Caco-2 (cell line): ENCODE measurements at regions not wholly inside any gene's neighbourhood (a gene's known extent, or its start where the extent isn't known, plus 50 kb on each side); places are given as distances from the start of the nearest gene placed in this dataset.

ENCODE experiments used
- BruUV-seq: library from RNA; stranded (reverse); fragments of 400-500 nt; replicated peaks from 2 replicates; lab custom pipeline; 2021; lab: Mats Ljungman, UMichigan
- CTCF ChIA-PET: fragments of 300-600 bp; sonication (Branson Sonifier 250); formaldehyde crosslinking; loops from one replicate; lab custom pipeline; 2022; ENCODE audit warnings: antibody characterized with exemption; lab: Charles Lee
- POLR2A ChIA-PET: fragments of 300-600 bp; sonication (Branson Sonifier 250); formaldehyde crosslinking; loops from one replicate; lab custom pipeline; 2022; ENCODE audit warnings: antibody characterized with exemption; lab: Charles Lee
- DNase-seq, 2 experiments: peaks; one replicate each; pipeline versions ENCODE4 v3.0.0 to v3.0.0-alpha.2; 2020 to 2022
- H3K27me3 ChIP-seq: replicated peaks from 2 replicates; pipeline ENCODE4 v1.6.0; 2011; ENCODE audit warnings: low read length; ENCODE audit not compliant: control insufficient read depth, insufficient read depth
- H3K36me3 ChIP-seq: 2 replicates; pipeline ENCODE4 v1.5.1; 2011; ENCODE audit warnings: low read length; ENCODE audit not compliant: control insufficient read depth, insufficient read depth
- H3K4me1 ChIP-seq: fragments of 250-450 bp; sonication (Bioruptor Pico); 2 replicates; pipeline ENCODE4 v1.5.1; 2020; ENCODE audit warnings: mild to moderate bottlenecking
- H3K4me3 ChIP-seq: 2 replicates; pipeline ENCODE4 v1.5.1; 2011; ENCODE audit warnings: low read depth, mild to moderate bottlenecking, control low read depth, low read length
- H3K9me3 ChIP-seq: fragments of 250-450 bp; sonication (Bioruptor Pico); 2 replicates; pipeline ENCODE4 v1.5.1; 2020; ENCODE audit warnings: mild to moderate bottlenecking, moderate library complexity
- H3K27ac Mint-ChIP-seq: one replicate; pipeline ENCODE4 v1.8.0; 2022; ENCODE audit warnings: mixed read lengths; ENCODE audit not compliant: unreplicated experiment
- H3K27me3 Mint-ChIP-seq: one replicate; pipeline ENCODE4 v1.8.0; 2022; ENCODE audit warnings: mixed read lengths; ENCODE audit not compliant: insufficient read depth, unreplicated experiment
- H3K36me3 Mint-ChIP-seq: one replicate; pipeline ENCODE4 v1.8.0; 2022; ENCODE audit warnings: mild to moderate bottlenecking, mixed read lengths; ENCODE audit not compliant: insufficient read depth, unreplicated experiment
- H3K4me1 Mint-ChIP-seq: one replicate; pipeline ENCODE4 v1.8.0; 2022; ENCODE audit warnings: low read depth, mixed read lengths; ENCODE audit not compliant: unreplicated experiment
- H3K4me3 Mint-ChIP-seq: one replicate; pipeline ENCODE4 v1.8.0; 2022; ENCODE audit warnings: mild to moderate bottlenecking, moderate library complexity, mixed read lengths; ENCODE audit not compliant: unreplicated experiment
- H3K9me3 Mint-ChIP-seq: one replicate; pipeline ENCODE4 v1.8.0; 2022; ENCODE audit warnings: mixed read lengths; ENCODE audit not compliant: unreplicated experiment
- CTCF ChIP-seq, 2 experiments: fragments of 200-600 bp in 1 of 2; IDR thresholded peaks; 1 replicate in 1 of 2; 2 replicates in 1 of 2; pipeline versions ENCODE4 v1.5.1 to v1.8.0; 2011 to 2022; ENCODE audit warnings: antibody characterized with exemption in 1 of 2, control low read depth in 1 of 2, inconsistent platforms in 1 of 2, low read depth in 1 of 2, low read length in 1 of 2, mild to moderate bottlenecking in 1 of 2, moderate library complexity in 1 of 2; ENCODE audit not compliant: insufficient read depth in 1 of 2, severe bottlenecking in 1 of 2, unreplicated experiment in 1 of 2
- intact Hi-C: fragments of 100-400 bp; cut with micrococcal nuclease; formaldehyde crosslinking; loops from one replicate; pipeline ENCODE4 v1.10.0; 2022; ENCODE audit not compliant: unreplicated experiment

GRCh38 chr10:69712342-69712741, 82.3 kb downstream of the FAM241B start:
- Mint-ChIP-seq H3K9me3 (no peaks in the 10 kb centered on the region), H3K4me3 (no peak overlapping the region), H3K36me3 (no peaks in the 10 kb centered on the region), H3K4me1 (no peaks in the 10 kb centered on the region), H3K27me3 (peaks cover 29% of the 10 kb centered on the region), H3K27ac (no peak overlapping the region)
- no peak for TF ChIP-seq CTCF (IDR thresholded peaks at IDR 0.05; ENCODE audit: insufficient read depth in 1 of 2, low read depth in 1 of 2, low read length in 1 of 2, severe bottlenecking in 1 of 2, unreplicated experiment in 1 of 2)
- BruUV-seq = no TSS peak
- intact Hi-C loops = no loop called here
- H3K36me3 ChIP-seq = no peaks in the 10 kb centered on the region
- peaks cover 1% of the 10 kb centered on the region; the same call in 1 of the 2 replicates for H3K27me3 ChIP-seq
- no peaks in the 10 kb centered on the region for H3K4me1 ChIP-seq
- H3K4me3 ChIP-seq = no peak overlapping the region
- POLR2A ChIA-PET = no interaction called here
- no peaks in the 10 kb centered on the region for H3K9me3 ChIP-seq
- CTCF ChIA-PET = no interaction called here
- no peak for DNase-seq

DNA sequence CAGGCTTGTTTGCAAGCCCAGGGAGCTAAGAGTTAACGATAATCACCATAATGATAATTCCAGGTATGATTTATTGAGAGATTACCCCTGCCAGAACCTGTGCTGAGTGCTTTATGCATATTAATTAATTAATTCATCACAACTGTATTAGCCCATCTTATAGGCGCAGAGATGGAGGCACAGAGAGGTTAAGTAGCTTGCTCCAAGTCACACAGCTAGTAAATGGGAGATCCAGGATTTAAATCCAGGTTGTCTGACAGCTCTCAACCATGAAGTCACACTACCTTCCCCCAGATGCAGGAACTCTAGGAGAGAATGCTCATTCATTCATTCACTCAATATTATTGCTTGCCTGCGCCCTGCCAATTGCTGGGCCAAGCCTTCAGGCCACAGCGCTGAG, 84.5 kb downstream of the FAM241B start:
- Mint-ChIP-seq H3K36me3 (no peaks in the 10 kb centered on the region), H3K27ac (no peak overlapping the region), H3K27me3 (peaks cover 32% of the 10 kb centered on the region), H3K4me1 (no peaks in the 10 kb centered on the region), H3K9me3 (no peaks in the 10 kb centered on the region), H3K4me3 (no peak overlapping the region)
- Histone ChIP-seq H3K27me3 (no peaks in the 10 kb centered on the region), H3K36me3 (no peaks in the 10 kb centered on the region), H3K4me3 (no peak overlapping the region), H3K4me1 (no peaks in the 10 kb centered on the region), H3K9me3 (no peaks in the 10 kb centered on the region)
- BruUV-seq = no TSS peak
- DNase-seq = no peak
- POLR2A ChIA-PET = no interaction called here
- intact Hi-C loops = no loop called here
- CTCF ChIA-PET = interaction anchor here (0.9 to 2.6 kb wide), 9 partner anchors 15 to 306 kb away, joined by 3 to 23 read pairs (median 4); partner anchors contain the start of gene COL13A1
- no peak for TF ChIP-seq CTCF (IDR thresholded peaks at IDR 0.05; ENCODE audit: insufficient read depth in 1 of 2, low read depth in 1 of 2, low read length in 1 of 2, severe bottlenecking in 1 of 2, unreplicated experiment in 1 of 2)

DNA sequence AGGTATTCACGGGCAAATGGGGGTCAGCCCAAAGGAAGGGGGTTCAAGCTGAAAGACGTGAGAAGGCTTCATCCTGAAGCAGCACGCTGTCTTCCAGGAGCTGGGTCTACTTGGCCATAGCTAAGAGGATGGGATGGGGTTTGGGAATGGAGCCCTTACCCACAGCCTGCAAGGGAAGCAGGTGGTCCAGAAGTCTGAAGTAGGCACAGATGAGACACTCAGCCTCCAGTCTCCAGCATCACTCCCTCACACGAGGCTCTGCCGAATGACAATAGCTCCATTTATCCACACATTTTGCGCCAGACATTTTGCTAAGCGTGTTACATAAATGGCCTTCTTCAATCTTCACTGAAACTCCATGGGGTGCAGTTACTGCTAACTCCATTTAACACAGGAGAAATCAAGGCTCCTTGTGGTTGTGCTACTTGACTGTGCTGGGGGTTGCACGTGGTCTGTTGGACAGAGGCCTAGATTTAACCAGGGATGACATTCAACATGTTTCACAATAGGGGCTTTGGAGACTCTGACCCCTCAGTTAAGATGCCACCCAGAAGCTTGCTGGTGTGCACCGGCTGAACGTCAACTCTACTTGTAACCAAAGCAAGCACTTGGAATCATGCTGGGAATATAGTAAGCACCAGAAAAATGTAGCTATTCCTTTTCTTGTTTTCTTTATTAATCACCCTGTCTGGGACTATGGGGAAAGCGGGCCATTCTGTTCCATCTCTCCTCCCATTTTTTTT, 85.3 kb downstream of the FAM241B start:
- DNase-seq = no peak
- H3K4me1 ChIP-seq = no peaks in the 10 kb centered on the region
- H3K27me3 ChIP-seq = no peaks in the 10 kb centered on the region
- Mint-ChIP-seq H3K27me3 (peaks cover 32% of the 10 kb centered on the region), H3K4me3 (no peak overlapping the region), H3K27ac (no peak overlapping the region), H3K9me3 (no peaks in the 10 kb centered on the region), H3K36me3 (no peaks in the 10 kb centered on the region), H3K4me1 (no peaks in the 10 kb centered on the region)
- no peaks in the 10 kb centered on the region for H3K36me3 ChIP-seq
- ChIA-PET CTCF (interaction anchor here (0.6 to 2.6 kb wide), 8 partner anchors 15 to 307 kb away, joined by 3 to 23 read pairs (median 4); no protein-coding TSS in a partner anchor), POLR2A (interaction anchor here (0.6 kb wide), 1 partner anchor 69 kb away, joined by 4 read pairs; no protein-coding TSS in a partner anchor)
- intact Hi-C loops = no loop called here
- BruUV-seq = no TSS peak
- H3K9me3 ChIP-seq = no peaks in the 10 kb centered on the region
- TF ChIP-seq CTCF (IDR thresholded peaks at IDR 0.05; ENCODE audit: insufficient read depth in 1 of 2, low read depth in 1 of 2, low read length in 1 of 2, severe bottlenecking in 1 of 2, unreplicated experiment in 1 of 2) = no peak
- H3K4me3 ChIP-seq = no peak overlapping the region
